IMR-90 (cell line): ENCODE measurements at regions not wholly inside any gene's neighbourhood (a gene's known extent, or its start where the extent isn't known, plus 50 kb on each side); places are given as distances from the start of the nearest gene placed in this dataset.

Experiments
- ATAC-seq: fragments of 200-7000 bp; cut with Tn5 transposase; 2 replicates; pipeline ENCODE4 v1.9.1; 2020; ENCODE audit warnings: low read depth, mild to moderate bottlenecking, moderate library complexity
- BruUV-seq: library from RNA; stranded (reverse); fragments of 400-500 nt; replicated peaks from 2 replicates; lab custom pipeline; 2021; lab: Mats Ljungman, UMichigan
- CTCF ChIA-PET: fragments of 300-600 bp; formaldehyde crosslinking; extraction: SDS; loops from one replicate; lab custom pipeline; 2021; ENCODE audit warnings: antibody characterized with exemption; lab: Yijun Ruan, JAX
- POLR2A ChIA-PET: fragments of 300-600 bp; sonication (Branson Sonifier 250); formaldehyde crosslinking; loops from one replicate; lab custom pipeline; 2022; ENCODE audit warnings: antibody characterized with exemption; ENCODE audit not compliant: unreplicated experiment; lab: Charles Lee
- DNase-seq: peaks from one replicate; pipeline ENCODE4 v3.0.0; 2013
- H2AFZ ChIP-seq: replicated peaks from 2 replicates; pipeline ENCODE3; 2013; ENCODE audit warnings: low read length, mild to moderate bottlenecking; ENCODE audit not compliant: poor library complexity
- H2AK5ac ChIP-seq: 2 replicates; pipeline ENCODE4 v1.6.1; 2013; ENCODE audit warnings: low read depth, low read length, inconsistent platforms
- H2AK9ac ChIP-seq: replicated peaks from 2 replicates; pipeline ENCODE3; 2013; ENCODE audit warnings: mild to moderate bottlenecking, low read depth, low read length, moderate library complexity; ENCODE audit not compliant: poor library complexity
- H2BK120ac ChIP-seq: 2 replicates; pipeline ENCODE4 v1.6.1; 2013; ENCODE audit warnings: low read depth, low read length, inconsistent platforms
- H2BK15ac ChIP-seq: 3 replicates; pipeline ENCODE4 v1.6.1; 2013; ENCODE audit warnings: low read depth, low read length, inconsistent platforms
- H2BK20ac ChIP-seq: 2 replicates; pipeline ENCODE4 v1.6.1; 2013; ENCODE audit warnings: low read depth, mild to moderate bottlenecking, inconsistent platforms, low read length, moderate library complexity
- H2BK5ac ChIP-seq: 2 replicates; pipeline ENCODE4 v1.6.1; 2013; ENCODE audit warnings: mild to moderate bottlenecking, low read depth, low read length, inconsistent platforms; ENCODE audit not compliant: poor library complexity, severe bottlenecking
- H3K14ac ChIP-seq: replicated peaks from 2 replicates; pipeline ENCODE4 v1.6.1; 2013; ENCODE audit warnings: low read depth, low read length, inconsistent platforms
- H3K18ac ChIP-seq: 2 replicates; pipeline ENCODE4 v1.6.1; 2013; ENCODE audit warnings: low read depth, low read length, control low read depth
- H3K23ac ChIP-seq: 2 replicates; pipeline ENCODE4 v1.6.1; 2013; ENCODE audit warnings: low read depth, low read length, inconsistent platforms
- H3K27ac ChIP-seq: 2 replicates; pipeline ENCODE4 v1.5.1; 2013; ENCODE audit warnings: mild to moderate bottlenecking, control low read depth, low read length; ENCODE audit not compliant: insufficient read depth
- H3K27me3 ChIP-seq: 2 replicates; pipeline ENCODE4 v1.6.1; 2013; ENCODE audit warnings: low read length; ENCODE audit not compliant: control insufficient read depth, insufficient read depth
- H3K36me3 ChIP-seq: 2 replicates; pipeline ENCODE4 v1.6.1; 2013; ENCODE audit warnings: low read length, mixed read lengths; ENCODE audit not compliant: control insufficient read depth, insufficient read depth
- H3K4ac ChIP-seq: 2 replicates; pipeline ENCODE4 v1.6.1; 2013; ENCODE audit warnings: low read depth, low read length, inconsistent platforms
- H3K4me1 ChIP-seq: 2 replicates; pipeline ENCODE4 v1.6.1; 2013; ENCODE audit warnings: low read length, mixed read lengths; ENCODE audit not compliant: control insufficient read depth, insufficient read depth
- H3K4me2 ChIP-seq: 2 replicates; pipeline ENCODE4 v1.6.1; 2013; ENCODE audit warnings: low read depth, mild to moderate bottlenecking, control low read depth, low read length, moderate library complexity
- H3K4me3 ChIP-seq: 2 replicates; pipeline ENCODE4 v1.5.1; 2013; ENCODE audit warnings: low read depth, mild to moderate bottlenecking, control low read depth, low read length, moderate library complexity; ENCODE audit not compliant: insufficient read depth
- H3K56ac ChIP-seq: 2 replicates; pipeline ENCODE4 v1.6.1; 2013; ENCODE audit warnings: low read length, inconsistent platforms; ENCODE audit not compliant: insufficient read depth; ENCODE audit errors: extremely low read depth
- H3K79me1 ChIP-seq, 2 experiments: 2 replicates each; pipeline ENCODE4 v1.6.1; 2013; ENCODE audit warnings: low read length in 2 of 2, inconsistent platforms in 1 of 2, low read depth in 1 of 2
- H3K9ac ChIP-seq: 2 replicates; pipeline ENCODE4 v1.6.1; 2013; ENCODE audit warnings: low read depth, low read length, control low read depth
- H3K9me1 ChIP-seq: 2 replicates; pipeline ENCODE4 v1.6.1; 2013; ENCODE audit warnings: low read length, inconsistent platforms; ENCODE audit not compliant: insufficient read depth
- H3K9me3 ChIP-seq: 2 replicates; pipeline ENCODE4 v1.6.1; 2013; ENCODE audit warnings: low read length; ENCODE audit not compliant: control insufficient read depth, insufficient read depth
- H4K20me1 ChIP-seq: 2 replicates; pipeline ENCODE4 v1.6.1; 2013; ENCODE audit warnings: low read length, inconsistent platforms; ENCODE audit not compliant: insufficient read depth
- H4K5ac ChIP-seq: 2 replicates; pipeline ENCODE4 v1.6.1; 2013; ENCODE audit warnings: mild to moderate bottlenecking, low read depth, low read length, control low read depth
- H4K8ac ChIP-seq, 2 experiments: 2 replicates each; pipeline ENCODE4 v1.6.1; 2013; ENCODE audit warnings: low read depth in 2 of 2, low read length in 2 of 2, control low read depth in 1 of 2, inconsistent platforms in 1 of 2
- H4K91ac ChIP-seq: 2 replicates; pipeline ENCODE4 v1.6.1; 2013; ENCODE audit warnings: low read depth, low read length, inconsistent platforms; ENCODE audit not compliant: insufficient read depth
- BHLHE40 ChIP-seq: fragments of 150-350 bp; IDR thresholded peaks from 2 replicates; pipeline ENCODE4 v1.6.1; 2016; ENCODE audit warnings: mild to moderate bottlenecking, low read depth, low read length
- CEBPB ChIP-seq: IDR thresholded peaks from 2 replicates; pipeline ENCODE4 v1.6.1; 2012; ENCODE audit warnings: low read depth, low read length, improper control_type of control experiment
- ELK1 ChIP-seq: fragments of 150-350 bp; IDR thresholded peaks from 2 replicates; pipeline ENCODE4 v1.6.1; 2016; ENCODE audit warnings: low read depth, mild to moderate bottlenecking, low read length, moderate library complexity, borderline replicate concordance
- FOS ChIP-seq: fragments of 150-350 bp; IDR thresholded peaks from 2 replicates; pipeline ENCODE4 v1.6.1; 2016; ENCODE audit warnings: low read depth, low read length
- MAZ ChIP-seq: IDR thresholded peaks from 2 replicates; pipeline ENCODE4 v1.6.1; 2012; ENCODE audit warnings: low read depth, mild to moderate bottlenecking, low read length, improper control_type of control experiment, moderate library complexity, borderline replicate concordance
- NFE2L2 ChIP-seq: fragments of 150-350 bp; IDR thresholded peaks from 2 replicates; pipeline ENCODE4 v1.6.1; 2016; ENCODE audit warnings: low read depth, mild to moderate bottlenecking, low read length
- POLR2A ChIP-seq: IDR thresholded peaks from 2 replicates; pipeline ENCODE4 v1.6.1; 2012; ENCODE audit warnings: mild to moderate bottlenecking, low read depth, low read length
- RAD21 ChIP-seq: IDR thresholded peaks from 2 replicates; pipeline ENCODE4 v1.6.1; 2012; ENCODE audit warnings: low read length, improper control_type of control experiment
- RCOR1 ChIP-seq: IDR thresholded peaks from 2 replicates; pipeline ENCODE4 v1.6.1; 2012; ENCODE audit warnings: mild to moderate bottlenecking, low read length, improper control_type of control experiment; ENCODE audit not compliant: insufficient replicate concordance
- RFX5 ChIP-seq: IDR thresholded peaks from 2 replicates; pipeline ENCODE4 v1.8.0; 2012; ENCODE audit warnings: low read depth, mild to moderate bottlenecking, low read length, moderate library complexity
- SMC3 ChIP-seq: fragments of 150-350 bp; IDR thresholded peaks from 2 replicates; pipeline ENCODE4 v1.6.1; 2016; ENCODE audit warnings: low read depth, mild to moderate bottlenecking, antibody characterized with exemption, low read length, moderate library complexity
- WGBS, 2 experiments: methylation state at CpG; one replicate each; pipeline versions ENCODE4 v1.1.5 to v1.1.7; 2013; ENCODE audit warnings: missing lambda C conversion rate in 2 of 2; ENCODE audit not compliant: insufficient read length in 1 of 2; ENCODE audit errors: extremely low coverage in 2 of 2; 5-methylcytosine and 5-hydroxymethylcytosine counted together
- dilution Hi-C: fragments of 300-500 bp; cut with HindIII; formaldehyde crosslinking; loops from one replicate; pipeline ENCODE4 v1.14.3; 2018; ENCODE audit warnings: low sequenced_read_pairs; ENCODE audit not compliant: unreplicated experiment
- in situ Hi-C: fragments of 300-500 bp; cut with MboI; formaldehyde crosslinking; loops from 3 replicates; pipeline ENCODE4 v1.14.3; 2019; ENCODE audit warnings: low sequenced_read_pairs, inconsistent platforms, mixed read lengths
- intact Hi-C: fragments of 100-400 bp; cut with micrococcal nuclease; formaldehyde crosslinking; loops from 2 replicates; pipeline ENCODE4 v1.10.0; 2022

- H2BK120ac ChIP-seq: no peak overlapping the region
- no peak overlapping the region for H2BK5ac ChIP-seq
- ChIA-PET CTCF (no interaction called here), POLR2A (no interaction called here)
- H3K79me1 ChIP-seq: no peaks in the 10 kb centered on the region
- no peak overlapping the region for H3K9ac ChIP-seq
- H2BK15ac ChIP-seq: no peak overlapping the region
- H2AK5ac ChIP-seq: no peak overlapping the region
- no peak overlapping the region for H3K4me2 ChIP-seq
- no peaks in the 10 kb centered on the region for H3K9me1 ChIP-seq
- H4K8ac ChIP-seq: no peak overlapping the region
- no peaks in the 10 kb centered on the region for H3K27me3 ChIP-seq
- H4K5ac ChIP-seq: no peak overlapping the region
- in situ Hi-C loops (no loop called here), dilution Hi-C loops (no loop called here), intact Hi-C loops (no loop called here)
- no peaks in the 10 kb centered on the region for H4K20me1 ChIP-seq
- H3K27ac ChIP-seq: no peak overlapping the region
- BruUV-seq: no TSS peak
- DNase-seq: no peak
- H4K91ac ChIP-seq: no peak overlapping the region
- WGBS, 2 experiments: no CpG with 5 or more reads among the region's 4 CpGs
- H3K4me1 ChIP-seq: no peaks in the 10 kb centered on the region
- H2AK9ac ChIP-seq: no peak overlapping the region
- no peak overlapping the region for H2BK20ac ChIP-seq
- H2AFZ ChIP-seq: no peak overlapping the region
- H3K23ac ChIP-seq: no peak overlapping the region
- no peak overlapping the region for H3K56ac ChIP-seq
- H3K14ac ChIP-seq: no peak overlapping the region
- H3K4me3 ChIP-seq: no peak overlapping the region
- H3K9me3 ChIP-seq: peaks cover 14% of the 10 kb centered on the region
- TF ChIP-seq CEBPB (no peak), FOS (no peak), ELK1 (no peak), POLR2A (no peak), NFE2L2 (no peak), RCOR1 (no peak), MAZ (no peak), SMC3 (no peak), RFX5 (no peak), RAD21 (no peak), BHLHE40 (no peak)
- no peaks in the 10 kb centered on the region for H3K36me3 ChIP-seq
- H3K4ac ChIP-seq: no peak overlapping the region
- ATAC-seq: no peak
- no peak overlapping the region for H3K18ac ChIP-seq
These were observed 1311.5 kb downstream of the TMEM121 start for GRCh38 chr14:106837870-106838269.
